H1 (cell line): ENCODE measurements at regions not wholly inside any gene's neighbourhood (a gene's known extent, or its start where the extent isn't known, plus 50 kb on each side); places are given as distances from the start of the nearest gene placed in this dataset.

Experiments used
- ATF2 ChIP-seq: IDR thresholded peaks from 2 replicates; pipeline ENCODE4 v1.6.1; 2012; ENCODE audit warnings: low read length, inconsistent platforms
- EP300 ChIP-seq, 2 experiments: IDR thresholded peaks; 1 replicate in 1 of 2; 2 replicates in 1 of 2; pipeline ENCODE4 v1.6.1; 2011 to 2012; ENCODE audit warnings: low read depth in 2 of 2, low read length in 2 of 2, mild to moderate bottlenecking in 2 of 2, borderline replicate concordance in 1 of 2, inconsistent platforms in 1 of 2, moderate library complexity in 1 of 2
- YY1 ChIP-seq: IDR thresholded peaks from 2 replicates; pipeline ENCODE4 v1.6.1; 2011; ENCODE audit warnings: low read depth, mild to moderate bottlenecking, low read length

- TF ChIP-seq EP300 (IDR thresholded peaks at IDR 0.05; ENCODE audit: borderline replicate concordance in 1 of 2, low read depth in 2 of 2, low read length in 2 of 2): no peak
- TF ChIP-seq YY1: no peak
- no peak for TF ChIP-seq ATF2
These were observed 160.0 kb downstream of the KCNA5 start for GRCh38 chr12:5203720-5204119.
